Adipocyte (in vitro differentiated cells): ENCODE measurements at regions not wholly inside any gene's neighbourhood (a gene's known extent, or its start where the extent isn't known, plus 50 kb on each side); places are given as distances from the start of the nearest gene placed in this dataset.

Source experiments
- DNase-seq: peaks from one replicate; pipeline ENCODE4 v3.0.0-alpha.2; 2015; ENCODE audit warnings: low read depth
- H3K27me3 ChIP-seq: replicated peaks from 2 replicates; pipeline ENCODE4 v1.7.0; 2013; ENCODE audit warnings: mild to moderate bottlenecking, low read length, moderate library complexity; ENCODE audit not compliant: control insufficient read depth, insufficient read depth
- H3K36me3 ChIP-seq: 2 replicates; pipeline ENCODE4 v1.7.0; 2013; ENCODE audit warnings: low read length, mild to moderate bottlenecking, moderate library complexity; ENCODE audit not compliant: control insufficient read depth, insufficient read depth, severe bottlenecking
- H3K4me1 ChIP-seq: 2 replicates; pipeline ENCODE4 v1.7.0; 2013; ENCODE audit warnings: mild to moderate bottlenecking, low read length, moderate library complexity; ENCODE audit not compliant: control insufficient read depth, insufficient read depth
- H3K4me3 ChIP-seq: 2 replicates; pipeline ENCODE4 v1.7.0; 2013; ENCODE audit warnings: mild to moderate bottlenecking, low read length, moderate library complexity
- H3K9ac ChIP-seq: 2 replicates; pipeline ENCODE4 v1.7.0; 2013; ENCODE audit warnings: mild to moderate bottlenecking, low read length, moderate library complexity
- H3K9me3 ChIP-seq: 2 replicates; pipeline ENCODE4 v1.7.0; 2013; ENCODE audit warnings: mild to moderate bottlenecking, low read length, moderate library complexity; ENCODE audit not compliant: control insufficient read depth

GRCh38 chr2:145015561-145015960 is 495.6 kb upstream of the ZEB2 start:
- no peaks in the 10 kb centered on the region for H3K27me3 ChIP-seq
- no peak for DNase-seq

GRCh38 chr2:145012806-145013205 is 492.9 kb upstream of the ZEB2 start:
- DNase-seq, result no peak
- Histone ChIP-seq H3K27me3 (no peaks in the 10 kb centered on the region), H3K4me1 (peaks cover 10% of the 10 kb centered on the region), H3K9ac (no peak overlapping the region), H3K9me3 (no peaks in the 10 kb centered on the region), H3K4me3 (no peak overlapping the region), H3K36me3 (no peaks in the 10 kb centered on the region)

More at GRCh38 chr2:145015561-145015960, 495.6 kb upstream of the ZEB2 start:
- no peaks in the 10 kb centered on the region for H3K9me3 ChIP-seq
- H3K4me1 ChIP-seq, result peaks cover 5% of the 10 kb centered on the region
- no peak overlapping the region for H3K4me3 ChIP-seq
- H3K9ac ChIP-seq, result no peak overlapping the region
- no peaks in the 10 kb centered on the region for H3K36me3 ChIP-seq

GRCh38 chr2:145012214-145012670 is 492.3 kb upstream of the ZEB2 start:
- no peaks in the 10 kb centered on the region for H3K36me3 ChIP-seq
- peaks cover 14% of the 10 kb centered on the region for H3K4me1 ChIP-seq
- DNase-seq, result peak; percentile 77
- H3K9ac ChIP-seq, result no peak overlapping the region
- no peaks in the 10 kb centered on the region for H3K27me3 ChIP-seq
- no peaks in the 10 kb centered on the region for H3K9me3 ChIP-seq
- H3K4me3 ChIP-seq, result no peak overlapping the region

GRCh38 chr2:145010635-145011034 is 490.7 kb upstream of the ZEB2 start:
- no peak overlapping the region for H3K9ac ChIP-seq
- no peak for DNase-seq
- H3K36me3 ChIP-seq, result no peaks in the 10 kb centered on the region
- no peak overlapping the region for H3K4me3 ChIP-seq
- H3K27me3 ChIP-seq, result no peaks in the 10 kb centered on the region
- H3K9me3 ChIP-seq, result no peaks in the 10 kb centered on the region
- H3K4me1 ChIP-seq, result peaks cover 16% of the 10 kb centered on the region

- DNase-seq, result no peak
- Histone ChIP-seq H3K36me3 (no peaks in the 10 kb centered on the region), H3K9me3 (no peaks in the 10 kb centered on the region), H3K4me1 (peaks cover 16% of the 10 kb centered on the region), H3K9ac (peak overlapping the region; percentile 85), H3K4me3 (peak overlapping the region; percentile 73), H3K27me3 (no peaks in the 10 kb centered on the region)
Observed at GRCh38 chr2:145007960-145008263, 488.0 kb upstream of the ZEB2 start.

- no peaks in the 10 kb centered on the region for H3K9me3 ChIP-seq
- no peaks in the 10 kb centered on the region for H3K36me3 ChIP-seq
- peaks cover 16% of the 10 kb centered on the region for H3K4me1 ChIP-seq
- H3K4me3 ChIP-seq, result peak overlapping the region; percentile 73
- peak overlapping the region; percentile 85 for H3K9ac ChIP-seq
- H3K27me3 ChIP-seq, result no peaks in the 10 kb centered on the region
- DNase-seq, result peak; percentile 84
Observed at GRCh38 chr2:145007093-145007959, 487.4 kb upstream of the ZEB2 start.

GRCh38 chr2:145002624-145003023 is 482.7 kb upstream of the ZEB2 start:
- H3K36me3 ChIP-seq, result no peaks in the 10 kb centered on the region
- peaks cover 37% of the 10 kb centered on the region for H3K4me1 ChIP-seq
- DNase-seq, result no peak
- H3K27me3 ChIP-seq, result no peaks in the 10 kb centered on the region
- no peak overlapping the region for H3K4me3 ChIP-seq
- H3K9ac ChIP-seq, result no peak overlapping the region
- no peaks in the 10 kb centered on the region for H3K9me3 ChIP-seq

GRCh38 chr2:145000376-145000775 is 480.5 kb upstream of the ZEB2 start:
- Histone ChIP-seq H3K27me3 (no peaks in the 10 kb centered on the region), H3K4me3 (no peak overlapping the region)

GRCh38 chr2:144999936-145000335 is 480.0 kb upstream of the ZEB2 start:
- peaks cover 42% of the 10 kb centered on the region for H3K4me1 ChIP-seq
- no peaks in the 10 kb centered on the region for H3K36me3 ChIP-seq
- no peak overlapping the region for H3K4me3 ChIP-seq
- H3K9me3 ChIP-seq, result no peaks in the 10 kb centered on the region
- no peak for DNase-seq
- H3K27me3 ChIP-seq, result no peaks in the 10 kb centered on the region
- peak overlapping the region; percentile 33 for H3K9ac ChIP-seq

More at GRCh38 chr2:145000376-145000775, 480.5 kb upstream of the ZEB2 start:
- Histone ChIP-seq H3K36me3 (no peaks in the 10 kb centered on the region), H3K9ac (no peak overlapping the region), H3K4me1 (peaks cover 40% of the 10 kb centered on the region), H3K9me3 (no peaks in the 10 kb centered on the region)
- DNase-seq, result peak; percentile 14

GRCh38 chr2:144999071-144999875 is 479.4 kb upstream of the ZEB2 start:
- H3K4me3 ChIP-seq, result peak overlapping the region; percentile 63
- peak overlapping the region; percentile 33 for H3K9ac ChIP-seq
- H3K9me3 ChIP-seq, result no peaks in the 10 kb centered on the region
- DNase-seq, result peak; percentile 15
- H3K27me3 ChIP-seq, result no peaks in the 10 kb centered on the region
- H3K4me1 ChIP-seq, result peaks cover 42% of the 10 kb centered on the region
- no peaks in the 10 kb centered on the region for H3K36me3 ChIP-seq

- H3K36me3 ChIP-seq, result no peaks in the 10 kb centered on the region
- DNase-seq, result no peak
- no peaks in the 10 kb centered on the region for H3K27me3 ChIP-seq
Observed at GRCh38 chr2:144998435-144998834, 478.5 kb upstream of the ZEB2 start.

More at GRCh38 chr2:144998435-144998834, 478.5 kb upstream of the ZEB2 start:
- H3K9me3 ChIP-seq, result no peaks in the 10 kb centered on the region
- peak overlapping the region; percentile 33 for H3K9ac ChIP-seq
- peaks cover 42% of the 10 kb centered on the region for H3K4me1 ChIP-seq
- H3K4me3 ChIP-seq, result no peak overlapping the region
